Pancreas (tissue), 10 donors: ENCODE measurements at regions not wholly inside any gene's neighbourhood (a gene's known extent, or its start where the extent isn't known, plus 50 kb on each side); places are given as distances from the start of the nearest gene placed in this dataset.

Source experiments
- ATAC-seq, 4 donors: fragments of 200-7000 bp; cut with Tn5 transposase; one replicate each; pipeline versions ENCODE4 v1.8.0 to v1.9.1; 2020; ENCODE audit warnings: mild to moderate bottlenecking in 4 of 4, moderate library complexity in 4 of 4
- DNase-seq, 6 donors: peaks; one replicate each; pipeline ENCODE4 v3.0.0-alpha.2; 2020
- FAIRE-seq: peaks from 2 replicates; lab custom pipeline; 2012; peaks lifted over from hg19 to GRCh38; lab: Jason Lieb, UNC
- H3K27ac ChIP-seq, 4 donors: fragments of 200-600 bp; sonication (generic); 1 replicate in 3 of 4; 2 replicates in 1 of 4; pipeline versions ENCODE4 v1.5.0 to v1.8.0; 2020
- H3K27me3 ChIP-seq, 4 donors: fragments of 200-600 bp; one replicate each; pipeline ENCODE4 v1.8.0; 2021
- H3K36me3 ChIP-seq, 3 donors: fragments of 200-600 bp; sonication (generic) in 1 of 3; one replicate each; pipeline versions ENCODE4 v1.5.0 to v1.8.0; 2020 to 2021
- H3K4me1 ChIP-seq, 3 donors: fragments of 200-600 bp; one replicate each; pipeline ENCODE4 v1.8.0; 2021
- H3K4me3 ChIP-seq, 4 donors: fragments of 200-600 bp; sonication (generic) in 2 of 4; one replicate each; pipeline versions ENCODE4 v1.5.0 to v1.8.0; 2020 to 2021
- H3K9me3 ChIP-seq, 4 donors: fragments of 200-600 bp; one replicate each; pipeline ENCODE4 v1.8.0; 2021
- CTCF ChIP-seq, 4 donors: fragments of 200-600 bp; sonication (generic) in 3 of 4; IDR thresholded peaks; one replicate each; pipeline versions ENCODE4 v1.5.0 to v1.8.0; 2021; ENCODE audit warnings: antibody characterized with exemption in 4 of 4
- WGBS, 2 donors: extraction: QIAGEN DNeasy Blood & Tissue Kit; methylation state at CpG; one replicate each; pipeline ENCODE4 v1.1.7; 2013; 5-methylcytosine and 5-hydroxymethylcytosine counted together
- intact Hi-C, 3 donors: fragments of 100-400 bp; cut with DNase I; formaldehyde crosslinking; loops; one replicate each; pipeline versions ENCODE4 v1.11.1 to v1.14.2; 2022
- donor health status: healthy with polysubstance abuse.
- donor health status: DM: no; HTN: no; CAD: no; lungs with moderate emphysema.
- donor health status: DM: no; HTN: no; CAD: no.
- donor health status: control.
- donor health status: control.
- donor health status: Bipolar disorder and iron deficiency.
- donor health status: DM: yes; HTN: yes; CAD: no.
- donor health status: DM: no; HTN: no; CAD: no.
- donor health status: DM: no; HTN: no; CAD: no.
- donor health status: DM: yes; HTN: yes; CAD: no.

GRCh38 chr4:180100433-180101344 lies 2142.5 kb upstream of the TENM3 start:
- H3K36me3 ChIP-seq: no peaks in the 10 kb centered on the region
- ATAC-seq (no peak), DNase-seq (peak in 1 of 6 donors; percentile 35), FAIRE-seq (no peak)
- no peaks in the 10 kb centered on the region for H3K9me3 ChIP-seq
- WGBS, 2 donors: 90 to 92% methylated on average over 22 of the region's 22 CpGs
- intact Hi-C loops: no loop called here
- no peak for TF ChIP-seq CTCF (IDR thresholded peaks at IDR 0.05)
- H3K4me1 ChIP-seq: no peaks in the 10 kb centered on the region
- H3K27ac ChIP-seq: no peak overlapping the region
- no peak overlapping the region for H3K4me3 ChIP-seq
- H3K27me3 ChIP-seq: no peaks in the 10 kb centered on the region

DNA sequence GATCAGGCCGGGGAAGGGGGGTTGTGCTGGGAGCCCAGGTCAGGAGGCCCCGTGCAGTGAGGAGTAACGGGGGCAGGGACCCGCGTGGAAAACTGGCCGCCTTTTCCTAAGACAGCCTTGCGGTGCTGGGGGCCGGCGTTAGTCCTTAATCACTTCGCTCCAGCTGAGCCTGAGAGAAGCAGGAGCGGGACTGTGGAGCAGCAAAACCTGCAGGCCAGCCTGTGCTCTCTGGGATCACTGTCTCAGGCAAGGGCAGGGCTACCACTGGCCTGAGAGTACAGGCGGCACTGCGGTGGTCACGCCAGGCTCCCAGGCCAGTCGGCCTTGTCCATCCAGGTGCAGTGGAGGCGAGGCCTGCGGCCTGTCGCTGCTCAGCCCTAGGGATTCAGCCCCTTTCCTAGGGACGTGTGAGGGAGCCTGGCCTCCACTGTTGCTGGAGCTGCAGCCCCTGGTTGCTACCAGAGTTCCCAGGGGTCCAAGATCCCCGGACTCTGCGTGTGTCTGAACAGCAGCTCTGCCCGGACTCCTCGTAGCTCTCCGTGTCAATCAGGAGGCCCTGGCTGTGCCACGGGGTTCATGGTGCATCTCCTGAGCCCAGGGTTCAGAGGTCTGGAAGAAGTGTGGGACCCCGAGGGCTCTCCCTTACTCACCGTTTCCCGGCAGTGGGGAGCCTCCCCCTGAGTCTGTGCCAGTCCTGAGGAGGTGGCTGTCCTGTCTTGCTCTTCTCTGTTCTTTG lies 2141.7 kb upstream of the TENM3 start:
- Histone ChIP-seq H3K9me3 (no peaks in the 10 kb centered on the region), H3K36me3 (no peaks in the 10 kb centered on the region), H3K4me3 (no peak overlapping the region), H3K27me3 (no peaks in the 10 kb centered on the region), H3K27ac (no peak overlapping the region), H3K4me1 (no peaks in the 10 kb centered on the region)
- DNase-seq (peak in 3 of 6 donors; percentile 11 to 58 (median 41)), FAIRE-seq (no peak), ATAC-seq (peak in 1 of 4 donors; percentile 11)
- WGBS, 2 donors: 84 to 86% methylated on average over 28 of the region's 28 CpGs
- intact Hi-C loops: no loop called here
- no peak for TF ChIP-seq CTCF (IDR thresholded peaks at IDR 0.05)

DNA sequence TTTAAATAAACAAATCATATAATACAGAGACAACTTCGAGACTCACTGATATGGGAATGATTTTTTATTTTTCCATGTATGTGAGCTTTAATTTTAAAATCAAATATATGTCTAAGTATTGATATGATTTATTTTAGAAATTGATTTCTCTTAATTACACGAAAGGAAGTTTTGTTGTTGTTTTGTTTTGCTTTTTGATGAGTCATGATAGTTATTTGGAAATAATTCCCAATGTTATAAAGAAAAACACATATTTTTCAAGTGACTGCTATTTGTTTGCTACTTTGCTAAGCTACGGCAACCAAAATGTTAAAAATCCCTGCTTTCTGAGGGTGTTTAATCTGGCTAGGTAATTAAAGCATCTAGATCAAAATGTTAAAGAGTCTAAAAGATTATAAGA lies 2139.4 kb upstream of the TENM3 start:
- no peak for TF ChIP-seq CTCF (IDR thresholded peaks at IDR 0.05)
- FAIRE-seq: no peak
- no peaks in the 10 kb centered on the region for H3K9me3 ChIP-seq
- no peaks in the 10 kb centered on the region for H3K27me3 ChIP-seq
- H3K4me3 ChIP-seq: no peak overlapping the region
- H3K27ac ChIP-seq: no peak overlapping the region
- ATAC-seq: no peak
- WGBS, 2 donors: 86 to 87% methylated on average over 3 of the region's 3 CpGs
- no peaks in the 10 kb centered on the region for H3K36me3 ChIP-seq
- no peak for DNase-seq
- no peaks in the 10 kb centered on the region for H3K4me1 ChIP-seq
- intact Hi-C loops: no loop called here

DNA sequence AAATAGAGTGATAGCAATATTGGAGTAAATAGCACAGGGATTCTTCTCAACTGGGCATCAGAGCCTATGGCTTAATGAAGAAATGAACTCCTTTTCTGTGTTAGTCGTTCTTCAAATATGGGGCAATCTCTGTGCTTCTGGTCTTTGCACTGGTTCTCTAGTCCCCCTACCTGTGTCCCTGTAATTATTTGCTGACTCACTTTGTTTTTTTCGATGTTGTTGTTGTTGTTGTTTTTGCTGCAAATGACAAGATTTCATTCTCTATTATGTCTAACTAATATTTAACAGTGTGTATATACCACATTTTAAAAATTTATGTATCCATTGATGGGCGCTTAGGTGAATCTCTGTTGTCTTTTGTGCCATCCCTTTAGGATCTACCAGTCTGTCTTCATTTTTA lies 2137.8 kb upstream of the TENM3 start:
- Histone ChIP-seq H3K27ac (no peak overlapping the region), H3K4me1 (no peaks in the 10 kb centered on the region), H3K9me3 (no peaks in the 10 kb centered on the region), H3K27me3 (no peaks in the 10 kb centered on the region), H3K4me3 (no peak overlapping the region), H3K36me3 (no peaks in the 10 kb centered on the region)
- WGBS, 2 donors: 85 to 93% methylated on average over 3 of the region's 3 CpGs
- TF ChIP-seq CTCF (IDR thresholded peaks at IDR 0.05): no peak
- FAIRE-seq (no peak), DNase-seq (no peak), ATAC-seq (no peak)
- intact Hi-C loops: no loop called here
